Loucy (cell line): ENCODE measurements at regions not wholly inside any gene's neighbourhood (a gene's known extent, or its start where the extent isn't known, plus 50 kb on each side); places are given as distances from the start of the nearest gene placed in this dataset.

Experiments
- CTCF ChIP-seq: fragments of 200-600 bp; sonication (generic); conservative IDR thresholded peaks from 2 replicates; pipeline ENCODE4 v1.5.1; 2014; ENCODE audit warnings: mild to moderate bottlenecking, antibody characterized with exemption, low read length
- EZH2phosphoT487 ChIP-seq: fragments of 200-600 bp; IDR thresholded peaks from 2 replicates; pipeline ENCODE4 v1.6.1; 2018; ENCODE audit warnings: antibody characterized with exemption, mild to moderate bottlenecking, moderate library complexity, borderline replicate concordance

- no peak for TF ChIP-seq CTCF
- no peak for TF ChIP-seq EZH2phosphoT487
Observed at GRCh38 chr13:80708791-80709190, 367.9 kb upstream of the SPRY2 start.
